ENCODE measurements at regions not wholly inside any gene's neighbourhood (a gene's known extent, or its start where the extent isn't known, plus 50 kb on each side); places are given as distances from the start of the nearest gene placed in this dataset.

DNA sequence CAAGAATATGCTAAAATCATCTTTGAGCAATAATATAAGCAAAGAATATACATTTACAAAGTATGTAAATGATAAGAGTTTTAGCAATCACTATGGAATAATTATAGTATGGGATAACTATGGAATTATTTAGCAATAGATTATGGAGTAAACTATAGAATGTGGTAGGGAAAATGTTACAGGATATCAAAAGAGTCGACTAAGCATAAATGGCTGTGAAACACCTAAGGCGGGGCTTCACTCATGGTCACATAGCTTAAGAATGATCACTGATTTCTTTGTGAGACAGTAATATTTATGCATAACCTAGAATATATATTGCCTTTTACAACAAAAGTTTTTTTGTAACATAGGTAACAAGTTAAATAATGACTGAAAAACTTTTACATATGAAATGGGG is 2049.7 kb downstream of the ARAP2 start:
- no peak for DNase-seq

DNA sequence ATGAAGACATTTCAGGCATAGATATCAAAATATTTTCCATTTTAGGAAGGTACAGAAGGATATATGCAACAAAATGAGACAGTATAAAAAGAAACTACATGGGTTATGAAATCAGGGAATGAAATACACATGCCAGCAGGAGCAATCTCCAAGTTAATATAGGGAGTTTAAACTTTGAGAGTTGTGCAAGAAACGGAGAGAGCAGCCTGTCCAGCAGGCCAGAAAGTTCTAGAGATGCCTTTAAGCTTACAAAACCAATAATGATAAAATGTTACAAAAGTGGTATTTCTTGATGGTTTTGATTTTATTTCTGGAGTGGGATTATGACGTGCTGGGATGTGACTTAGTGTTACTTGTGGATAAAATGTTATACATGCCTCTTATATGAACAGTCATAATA is 2047.9 kb downstream of the ARAP2 start:
- DNase-seq = no peak

DNA sequence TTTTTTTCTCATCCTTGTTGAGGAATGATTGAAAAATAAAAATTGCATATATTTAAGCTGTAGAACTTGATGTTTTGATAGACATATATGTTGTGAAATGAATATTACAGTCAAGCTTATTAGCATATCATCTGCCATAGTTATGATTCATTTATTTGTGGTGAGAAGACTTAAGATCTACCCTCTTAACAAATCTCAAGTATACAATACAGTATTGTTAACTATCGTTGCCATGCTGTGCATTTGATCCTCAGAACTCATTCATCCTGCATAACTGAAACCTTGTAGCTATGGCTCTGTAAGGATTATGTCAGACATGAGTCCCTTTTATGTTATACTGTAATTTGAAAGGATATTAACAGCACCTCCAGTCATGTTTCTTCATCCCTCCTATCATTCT is 2045.3 kb downstream of the ARAP2 start:
- DNase-seq = no peak

DNA sequence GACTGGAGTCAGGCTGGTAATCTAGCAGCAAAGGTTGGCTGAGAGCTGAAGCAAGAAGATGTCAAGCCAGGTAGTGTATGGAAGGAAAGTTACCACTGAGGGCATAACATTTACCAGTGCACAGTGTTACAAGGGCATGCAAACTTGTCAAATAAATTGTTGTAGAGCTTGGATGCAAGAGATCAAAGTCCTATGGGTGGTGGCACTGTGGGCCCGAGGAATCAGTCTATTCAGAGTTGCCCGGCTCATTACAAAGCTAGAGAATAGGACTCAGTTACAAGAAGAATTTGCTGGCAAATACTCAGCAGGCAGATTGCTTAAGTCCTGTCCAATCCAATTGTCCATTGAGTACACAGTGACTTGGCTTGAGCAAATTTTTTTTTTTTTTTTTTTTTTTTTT is 2043.8 kb downstream of the ARAP2 start:
- DNase-seq = no peak

DNA sequence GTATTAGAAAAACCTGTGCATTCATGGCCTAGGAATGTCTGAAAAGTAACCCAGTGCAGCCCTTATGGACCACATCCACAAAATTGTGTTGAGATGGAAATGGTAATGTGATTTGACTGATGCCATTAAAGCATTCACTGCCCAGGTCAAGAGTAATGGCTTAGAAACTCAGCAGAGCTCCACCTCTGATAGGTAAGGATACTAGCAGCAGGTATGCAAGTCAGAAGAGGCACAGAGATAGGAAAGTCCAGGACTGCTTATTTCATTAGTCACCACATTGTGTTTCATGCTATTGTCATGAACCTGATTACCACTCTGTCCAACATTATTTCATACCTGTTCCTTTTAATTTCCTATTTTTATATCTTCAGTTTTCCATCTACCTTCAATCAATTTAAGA is 2042.2 kb downstream of the ARAP2 start:
- no peak for DNase-seq

DNA sequence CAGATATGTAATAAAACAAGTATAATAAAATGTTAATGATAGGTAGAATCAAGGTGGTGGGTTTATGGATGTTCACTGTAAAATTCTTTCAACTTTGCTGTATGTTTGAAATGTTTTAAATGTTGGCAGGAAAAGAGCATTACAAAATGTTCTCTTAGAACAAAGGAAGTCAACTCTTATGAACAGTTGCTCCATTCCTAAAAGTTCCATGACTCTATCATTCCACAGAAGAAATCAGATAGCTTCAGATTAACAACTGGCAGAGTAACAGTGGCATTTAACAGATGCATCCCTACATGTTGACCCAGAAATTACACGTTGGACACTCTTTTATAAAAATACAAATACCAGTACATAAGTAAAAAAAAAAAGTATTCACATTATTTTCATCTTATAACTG is 2023.7 kb downstream of the ARAP2 start:
- DNase-seq = no peak

DNA sequence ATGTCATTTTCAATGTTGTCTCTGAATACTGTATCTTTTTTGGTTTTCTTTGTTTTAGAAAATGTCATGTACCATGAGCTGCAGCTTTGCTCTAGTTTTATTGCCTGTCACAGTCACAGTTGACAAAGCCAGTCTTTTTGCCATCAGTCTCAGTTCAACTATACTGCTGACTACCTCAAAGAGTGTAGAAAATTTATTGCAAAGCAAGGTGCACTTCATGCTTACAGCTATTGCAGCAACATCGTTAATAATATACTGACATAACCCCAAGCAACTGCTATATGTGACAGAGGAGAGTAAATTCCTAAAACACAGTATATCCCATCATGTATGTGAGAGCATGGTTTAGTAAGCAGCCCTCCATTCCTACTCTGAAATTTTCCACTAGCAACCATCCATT is 2022.3 kb downstream of the ARAP2 start:
- no peak for DNase-seq

DNA sequence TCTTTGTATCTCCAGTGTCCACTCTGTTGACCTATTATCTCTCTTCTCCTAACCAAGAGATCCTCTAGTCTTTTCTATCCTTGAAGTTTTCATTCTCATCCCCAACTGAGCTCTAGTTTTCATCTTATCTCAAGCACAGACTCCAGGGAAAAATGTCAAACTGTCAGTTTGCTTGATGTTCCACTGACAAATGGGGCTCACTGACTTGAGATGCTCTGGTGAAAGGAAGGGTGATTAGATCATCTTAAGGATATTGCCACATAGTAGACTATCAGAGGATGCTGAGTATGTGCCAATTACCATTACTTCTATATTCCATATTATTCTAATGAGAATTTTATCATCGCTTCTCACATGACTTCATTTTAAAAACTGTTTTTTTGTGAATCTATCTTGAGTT is 2008.2 kb downstream of the ARAP2 start:
- DNase-seq = no peak

DNA sequence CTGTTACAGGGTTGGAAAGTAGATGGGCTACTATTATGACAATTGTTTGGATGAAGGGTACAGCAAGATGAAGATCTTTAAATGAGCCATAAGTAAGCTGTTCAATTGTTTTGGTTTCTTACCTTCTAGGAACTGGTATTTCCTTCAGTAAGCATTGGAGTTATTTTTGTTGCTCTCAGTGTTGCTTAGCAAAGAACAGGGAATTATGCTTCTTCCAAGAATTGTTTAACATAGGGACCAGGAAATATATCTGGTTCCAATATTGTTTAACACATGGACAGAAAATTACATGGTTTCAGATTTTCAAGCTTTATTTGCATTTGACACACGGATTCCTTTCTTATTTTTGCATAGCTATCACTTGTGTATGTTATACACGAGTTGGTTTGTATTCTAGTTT is 1999.0 kb downstream of the ARAP2 start:
- no peak for DNase-seq

DNA sequence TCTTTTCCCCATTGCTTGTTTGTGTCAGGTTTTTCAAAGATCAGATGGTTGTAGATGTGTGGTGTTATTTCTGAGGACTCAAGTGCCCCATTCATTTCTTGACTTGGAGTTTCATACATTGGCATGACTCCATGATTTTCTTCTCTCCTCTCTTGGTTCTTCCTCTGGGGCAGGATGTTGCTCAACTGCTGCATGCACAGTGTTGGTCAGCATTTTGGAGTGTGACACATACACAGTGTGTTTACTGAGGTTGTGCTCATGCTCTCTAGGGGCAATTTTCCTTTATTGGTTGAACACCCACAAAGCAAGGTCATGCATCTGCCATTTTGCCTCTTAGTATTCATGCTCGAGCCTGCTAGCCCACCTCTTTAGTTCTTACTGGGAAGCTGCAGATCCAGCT is 1993.8 kb downstream of the ARAP2 start:
- DNase-seq = no peak

DNA sequence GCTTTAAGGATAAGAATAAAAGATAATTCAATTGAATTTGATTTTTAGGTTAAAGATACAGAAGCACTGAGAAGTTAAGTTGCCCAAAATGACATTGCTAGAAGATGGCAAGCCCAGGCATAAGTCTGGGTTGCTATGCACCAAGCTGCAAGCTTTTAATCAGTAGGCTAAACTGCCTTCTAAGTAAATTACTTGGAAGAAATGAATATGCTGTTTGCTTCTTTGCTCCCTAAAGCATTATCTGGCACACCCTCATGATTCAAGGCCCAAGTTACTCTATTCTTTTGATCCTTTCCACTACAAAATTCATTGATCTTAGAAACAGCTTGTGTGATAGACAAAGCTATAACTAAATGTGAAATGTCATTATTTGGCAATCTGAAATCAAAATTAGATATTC is 1991.1 kb downstream of the ARAP2 start:
- DNase-seq = no peak

DNA sequence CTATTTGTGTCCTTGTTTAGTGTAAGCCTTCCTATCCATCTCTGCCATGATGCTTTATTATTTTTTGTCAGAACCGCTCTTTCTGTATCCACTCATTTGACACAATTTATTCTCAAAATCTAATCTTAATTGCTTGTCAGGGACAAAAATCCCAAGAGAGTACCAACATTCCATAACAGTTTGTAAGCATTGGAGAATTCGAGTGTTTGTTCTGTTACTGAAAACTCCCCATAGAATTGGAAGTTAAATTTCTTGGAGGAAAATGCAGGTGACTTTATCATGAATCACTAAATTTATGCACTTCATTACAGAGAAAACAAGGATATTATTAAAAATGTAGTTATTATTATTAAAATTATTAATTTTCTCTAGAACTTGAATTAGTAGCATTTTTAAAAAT is 1986.1 kb downstream of the ARAP2 start:
- DNase-seq = no peak

DNA sequence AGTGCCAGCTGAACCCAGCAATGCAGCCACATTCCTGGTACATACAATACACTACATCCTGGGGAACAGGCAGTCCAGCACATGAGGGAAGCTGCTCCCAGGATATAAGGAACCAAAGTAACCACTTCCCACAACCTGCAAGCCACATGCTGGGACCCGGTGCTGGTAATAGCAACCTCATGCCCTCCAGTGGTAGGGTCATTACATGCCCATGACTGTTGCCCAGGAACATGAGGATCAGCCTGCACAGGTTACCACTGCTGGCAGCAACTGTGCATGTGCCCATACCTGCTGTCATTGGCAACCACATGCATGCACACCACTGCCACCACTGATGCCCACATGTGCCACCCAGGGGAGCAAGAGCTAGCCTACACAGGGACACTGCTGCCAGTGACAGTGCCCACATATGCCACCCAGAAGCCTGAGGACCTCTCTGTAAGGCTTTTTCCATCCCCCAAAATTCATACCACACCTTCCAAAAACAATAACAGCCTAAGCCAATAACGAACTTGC is 1982.5 kb downstream of the ARAP2 start:
- DNase-seq = no peak

DNA sequence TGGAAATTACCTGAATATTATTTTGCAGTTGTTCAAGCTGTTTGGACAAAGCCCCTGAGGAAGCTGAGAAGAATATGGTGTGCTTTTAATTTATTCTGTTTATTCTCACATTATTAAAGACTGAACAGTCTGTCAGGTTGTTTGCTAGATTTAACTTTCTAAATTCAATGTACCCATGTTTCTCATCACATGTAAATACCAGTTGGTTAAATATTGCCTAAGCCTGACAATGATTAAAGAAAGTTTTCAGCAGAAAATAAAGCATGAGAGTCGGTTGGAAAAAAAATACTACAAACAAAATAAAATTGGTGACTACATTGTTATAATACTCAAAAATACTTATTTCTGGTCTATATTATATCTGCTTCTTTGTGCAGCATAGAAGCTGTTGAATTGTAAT is 1974.7 kb downstream of the ARAP2 start:
- DNase-seq = no peak

DNA sequence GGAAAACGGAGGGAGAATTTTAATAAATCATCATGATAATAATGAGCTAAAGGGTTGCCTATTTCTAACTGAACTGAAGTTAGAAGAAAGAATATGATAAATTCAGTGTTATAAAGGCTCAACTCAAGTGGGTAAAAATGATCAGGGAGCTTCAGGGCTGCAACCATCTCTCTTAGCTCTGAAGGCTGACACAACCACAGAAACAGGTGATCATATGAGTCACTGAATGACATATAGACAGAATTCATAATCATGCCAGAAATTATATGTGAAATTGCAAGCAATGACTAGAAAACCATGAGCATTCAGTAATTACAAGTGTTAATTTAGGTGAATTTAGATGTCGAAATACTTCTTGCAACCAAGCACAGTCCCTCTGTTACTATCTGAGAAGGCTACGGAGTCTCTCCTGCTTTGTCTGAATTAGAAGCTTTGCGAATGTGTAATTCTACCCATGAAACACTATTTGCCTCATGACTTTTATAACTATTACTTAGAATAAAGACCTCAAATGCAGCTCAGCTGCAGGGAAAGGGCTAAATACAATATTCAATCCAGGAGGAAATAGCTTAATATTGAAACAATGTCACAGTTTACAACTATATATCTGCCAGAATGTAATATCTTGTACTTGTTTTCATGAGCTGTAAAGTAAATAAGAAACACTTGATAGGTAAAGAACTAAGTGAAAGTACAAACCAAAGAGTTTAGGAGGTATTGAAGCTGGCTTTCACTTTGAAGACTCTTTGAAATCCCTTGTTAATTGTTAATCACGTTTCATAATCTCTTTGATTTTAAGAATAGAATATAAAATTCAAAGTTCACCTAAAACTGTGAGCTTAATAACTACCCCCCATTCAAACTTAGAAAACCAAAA is 1972.6 kb downstream of the ARAP2 start:
- no peak for DNase-seq

DNA sequence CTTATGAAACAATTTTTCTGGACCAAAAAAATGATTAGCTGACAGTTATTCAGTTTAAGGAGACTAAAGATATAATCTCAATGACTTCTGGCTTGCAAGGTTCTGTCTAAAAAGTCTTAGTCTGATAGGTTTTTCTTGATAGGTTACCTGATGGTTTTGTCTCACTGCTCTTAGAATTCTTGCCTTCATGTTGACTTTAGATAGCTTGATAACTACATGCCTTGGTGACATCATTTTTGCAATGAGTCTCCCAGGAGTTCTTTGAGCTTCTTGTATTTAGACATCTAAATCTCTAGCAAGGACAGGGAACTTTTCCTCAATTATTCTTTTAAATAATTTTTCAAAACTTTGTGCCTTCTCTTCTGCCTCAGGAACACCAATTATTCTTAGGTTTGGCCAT is 1965.3 kb downstream of the ARAP2 start:
- no peak for DNase-seq

DNA sequence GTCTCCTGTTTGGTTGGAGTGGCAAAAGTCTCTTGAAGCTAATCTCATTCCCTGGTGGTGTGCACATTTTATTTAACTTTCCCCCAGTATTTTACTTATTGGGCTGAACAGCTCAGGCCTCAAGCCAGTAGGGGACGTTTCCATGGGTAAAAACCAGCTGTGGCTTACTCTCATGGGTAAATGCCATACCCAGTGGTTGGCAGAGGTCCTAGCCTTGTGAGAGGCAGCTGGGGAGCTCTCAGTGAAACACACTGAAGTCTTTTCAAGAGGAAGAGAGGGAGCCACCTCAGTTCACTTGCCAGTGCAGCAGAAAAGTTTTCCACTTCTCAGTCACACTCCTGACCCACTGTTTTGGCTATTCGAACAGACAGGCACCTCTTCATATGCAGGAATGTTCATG is 1964.2 kb downstream of the ARAP2 start:
- no peak for DNase-seq

DNA sequence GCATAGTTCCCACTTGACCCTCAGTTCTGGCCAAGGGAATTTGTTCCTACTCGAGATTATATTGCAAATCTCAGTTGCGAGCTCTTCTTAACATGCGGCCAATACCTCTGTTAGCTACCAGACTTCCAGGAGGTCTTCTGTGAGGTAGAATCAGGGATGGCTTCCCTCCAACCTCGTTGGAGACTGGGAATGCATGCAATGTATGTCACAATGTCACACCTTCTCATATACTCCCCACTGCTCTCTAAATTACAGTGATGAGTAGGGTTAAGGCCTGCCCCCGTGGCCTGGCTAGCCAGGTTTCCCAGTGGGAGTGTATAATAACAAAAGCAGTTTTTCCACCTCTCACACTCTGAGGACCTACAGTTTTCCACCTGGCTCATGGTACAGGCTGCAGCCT is 1962.5 kb downstream of the ARAP2 start:
- no peak for DNase-seq

DNA sequence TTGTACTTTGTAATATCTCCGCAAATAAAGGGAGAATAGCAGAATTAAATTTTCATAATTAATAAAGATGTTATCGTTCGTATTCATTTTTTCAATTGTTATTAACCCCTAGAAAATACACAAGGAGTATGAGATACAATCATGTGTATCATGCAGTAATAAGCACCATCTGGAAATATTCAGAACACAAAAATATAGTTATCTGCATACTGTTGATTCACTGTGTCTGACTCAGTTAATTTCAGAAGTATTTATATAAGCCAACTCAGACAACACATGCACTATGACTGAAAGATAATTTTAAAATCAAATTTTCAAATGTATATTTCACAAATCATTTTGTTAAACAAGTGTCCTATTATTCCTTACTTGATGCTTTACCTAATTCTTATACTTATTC is 1954.8 kb downstream of the ARAP2 start:
- no peak for DNase-seq

DNA sequence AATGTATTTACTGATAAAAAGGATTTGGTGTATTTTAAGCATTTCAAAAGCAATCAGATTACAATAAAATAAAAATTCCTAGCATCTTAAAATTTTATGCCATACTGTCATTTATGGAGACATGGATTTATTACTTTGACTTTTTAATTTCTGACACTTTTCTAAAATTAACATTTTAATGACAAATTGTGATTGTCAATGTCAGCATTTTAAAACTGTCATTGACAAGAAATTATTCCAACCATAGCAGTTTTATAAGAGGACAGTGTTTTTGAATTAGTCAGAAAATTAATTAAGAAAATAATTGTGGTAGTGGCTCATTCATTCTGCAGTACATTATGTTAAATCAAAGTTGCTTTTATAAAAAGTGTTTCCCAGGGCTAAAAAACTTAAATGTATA is 1954.4 kb downstream of the ARAP2 start:
- no peak for DNase-seq

DNA sequence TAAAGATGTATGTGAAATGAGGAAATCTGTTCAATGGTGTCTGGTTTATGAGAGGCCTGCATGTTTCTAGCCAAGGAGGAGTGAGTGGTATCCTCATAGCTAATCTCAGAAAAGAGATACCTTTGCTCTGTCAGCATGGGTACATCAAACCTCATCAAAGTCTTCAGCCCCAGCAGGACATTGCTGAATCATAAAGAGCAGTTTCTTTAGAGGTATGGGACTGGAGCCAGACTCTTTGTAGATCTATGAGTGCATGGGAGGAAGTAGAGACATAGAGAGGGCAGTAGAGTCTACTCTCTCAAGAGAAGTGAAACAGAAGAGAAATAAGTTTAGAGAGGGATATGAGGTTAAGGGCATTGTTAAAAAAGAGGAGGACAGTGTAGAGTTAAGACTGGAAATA is 1950.9 kb downstream of the ARAP2 start:
- no peak for DNase-seq

DNA sequence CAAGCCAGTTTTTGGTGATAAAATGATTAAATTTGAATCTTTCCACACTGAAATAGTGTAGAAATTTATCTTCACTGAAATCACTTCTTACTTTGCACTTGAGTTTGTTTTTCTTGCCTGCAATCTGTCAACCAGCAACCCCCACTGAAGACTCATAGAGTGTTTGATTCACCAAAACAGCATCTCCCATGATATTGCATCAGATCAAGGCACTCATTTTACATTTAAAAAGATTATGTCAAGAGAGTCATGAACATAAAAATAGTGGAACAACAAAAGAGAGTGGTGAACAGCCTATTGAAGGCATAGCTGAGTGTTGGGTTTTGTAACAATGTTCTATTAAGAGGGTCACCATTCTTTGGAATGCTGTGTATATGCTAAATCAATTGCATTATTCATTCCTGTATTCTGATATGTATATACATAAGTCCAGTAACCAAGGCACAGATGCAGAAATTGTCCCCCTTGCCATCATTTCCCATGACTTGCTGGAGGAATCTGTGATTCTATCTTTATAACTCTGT is 1934.9 kb downstream of the ARAP2 start:
- no peak for DNase-seq

DNA sequence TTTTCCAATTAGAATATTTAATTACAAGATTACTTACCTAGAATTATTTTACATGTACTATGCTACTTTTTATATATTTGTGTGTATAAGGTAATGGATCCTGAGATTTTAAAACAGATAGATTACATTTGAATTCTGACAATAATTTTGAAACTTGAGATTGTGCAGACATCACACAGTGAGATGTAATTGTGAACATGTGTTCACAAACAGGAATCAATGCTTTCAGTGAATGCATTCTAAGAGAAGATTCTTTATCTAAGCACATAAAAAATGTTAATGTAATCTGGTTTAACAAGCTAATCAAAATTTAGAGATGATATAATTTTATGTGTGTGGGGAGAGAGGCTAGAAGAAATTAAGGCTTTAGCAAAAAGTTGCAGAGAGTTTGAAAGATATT is 1925.5 kb downstream of the ARAP2 start:
- no peak for DNase-seq

DNA sequence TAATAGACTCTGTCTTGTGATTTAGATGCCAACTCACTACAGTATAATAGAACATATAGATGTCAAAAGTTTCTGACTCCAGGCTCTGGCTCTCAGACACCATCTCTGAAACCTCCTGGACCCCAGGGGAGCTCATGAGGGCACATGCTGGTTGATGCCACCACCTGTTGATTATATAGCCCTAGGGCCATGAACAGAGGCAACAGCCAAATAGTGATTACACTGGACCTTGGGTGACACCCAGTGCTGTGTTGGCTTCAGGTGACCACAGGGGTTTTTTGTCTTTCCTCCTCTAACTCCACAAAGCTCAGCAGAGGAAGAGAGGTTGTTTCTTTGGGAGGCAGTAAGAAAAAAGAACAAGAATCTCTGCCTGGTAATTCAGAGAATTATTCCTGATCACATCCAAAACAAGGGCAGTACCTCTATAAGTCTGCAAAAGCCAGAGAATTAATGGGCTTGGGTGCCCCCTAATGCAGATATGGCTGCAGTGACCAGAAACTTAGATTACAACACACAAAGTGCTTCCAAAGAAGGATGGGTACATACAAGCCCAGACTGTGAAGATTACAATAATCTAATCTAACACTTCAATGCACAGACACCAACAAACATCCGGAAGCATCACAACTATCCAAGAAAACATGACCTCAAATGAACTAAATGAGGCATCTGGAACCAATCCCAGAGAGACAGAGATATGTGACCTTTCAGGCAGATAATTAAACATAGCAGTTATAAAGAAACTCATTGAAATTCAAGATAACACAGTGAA is 1920.6 kb downstream of the ARAP2 start:
- no peak for DNase-seq
